Fibroblast of skin of right biceps (primary cell): ENCODE measurements at regions not wholly inside any gene's neighbourhood (a gene's known extent, or its start where the extent isn't known, plus 50 kb on each side); places are given as distances from the start of the nearest gene placed in this dataset.

Experiments
- DNase-seq: peaks from one replicate; pipeline ENCODE4 v3.0.0-alpha.2; 2013

GRCh38 chr20:39853636-39854035 lies 835.4 kb downstream of the MAFB start:
- peak; percentile 76 for DNase-seq

GRCh38 chr20:39853050-39853449 lies 836.0 kb downstream of the MAFB start:
- DNase-seq, result peak; percentile 19

GRCh38 chr20:39851459-39851858 lies 837.6 kb downstream of the MAFB start:
- DNase-seq, result peak; percentile 78

- DNase-seq, result peak; percentile 63
Observed at GRCh38 chr20:39850821-39851330, 838.2 kb downstream of the MAFB start.

- DNase-seq, result no peak
Observed at GRCh38 chr20:39850246-39850645, 838.8 kb downstream of the MAFB start.

- DNase-seq, result peak; percentile 95
Observed at GRCh38 chr20:39849664-39850063, 839.4 kb downstream of the MAFB start.

- DNase-seq, result no peak
Observed at GRCh38 chr20:39849171-39849570, 839.9 kb downstream of the MAFB start.

- no peak for DNase-seq
Observed at GRCh38 chr20:39839399-39840119, 849.5 kb downstream of the MAFB start.

GRCh38 chr20:39837561-39837960 lies 851.5 kb downstream of the MAFB start:
- DNase-seq, result no peak

GRCh38 chr20:39835130-39835842 lies 853.8 kb downstream of the MAFB start:
- DNase-seq, result no peak

GRCh38 chr20:39830903-39831302 lies 858.1 kb downstream of the MAFB start:
- DNase-seq, result no peak

- peak; percentile 22 for DNase-seq
Observed at GRCh38 chr20:39829661-39830060, 859.4 kb downstream of the MAFB start.

- peak; percentile 45 for DNase-seq
Observed at GRCh38 chr20:39829256-39829655, 859.8 kb downstream of the MAFB start.

- peak; percentile 48 for DNase-seq
Observed at GRCh38 chr20:39825950-39826349, 863.1 kb downstream of the MAFB start.

- no peak for DNase-seq
Observed at GRCh38 chr20:39825524-39825923, 863.4 kb downstream of the DHX35 start.

- peak; percentile 87 for DNase-seq
Observed at GRCh38 chr20:39823224-39823623, 861.1 kb downstream of the DHX35 start.

GRCh38 chr20:39822667-39823066 lies 860.5 kb downstream of the DHX35 start:
- DNase-seq, result peak; percentile 65

- no peak for DNase-seq
Observed at GRCh38 chr20:39813190-39813829, 851.2 kb downstream of the DHX35 start.

- peak; percentile 7 for DNase-seq
Observed at GRCh38 chr20:39812116-39812515, 850.0 kb downstream of the DHX35 start.

GRCh38 chr20:39810309-39810708 lies 848.2 kb downstream of the DHX35 start:
- DNase-seq, result no peak

GRCh38 chr20:39808613-39809012 lies 846.5 kb downstream of the DHX35 start:
- no peak for DNase-seq

GRCh38 chr20:39800548-39800947 lies 838.4 kb downstream of the DHX35 start:
- peak; percentile 79 for DNase-seq

- DNase-seq, result peak; percentile 60
Observed at GRCh38 chr20:39800111-39800510, 838.0 kb downstream of the DHX35 start.
